GM19239 (cell line): ENCODE measurements at regions not wholly inside any gene's neighbourhood (a gene's known extent, or its start where the extent isn't known, plus 50 kb on each side); places are given as distances from the start of the nearest gene placed in this dataset.

Experiments
- DNase-seq: peaks from one replicate; pipeline ENCODE4 v3.0.0; 2011; ENCODE audit warnings: low spot score; ENCODE audit not compliant: insufficient read length
- FAIRE-seq: peaks from 2 replicates; lab custom pipeline; 2011; peaks lifted over from hg19 to GRCh38; lab: Jason Lieb, UNC

- FAIRE-seq: no peak
- no peak for DNase-seq
Measured at GRCh38 chr11:109552376-109552775, 130.4 kb downstream of the C11orf87 start.

DNA sequence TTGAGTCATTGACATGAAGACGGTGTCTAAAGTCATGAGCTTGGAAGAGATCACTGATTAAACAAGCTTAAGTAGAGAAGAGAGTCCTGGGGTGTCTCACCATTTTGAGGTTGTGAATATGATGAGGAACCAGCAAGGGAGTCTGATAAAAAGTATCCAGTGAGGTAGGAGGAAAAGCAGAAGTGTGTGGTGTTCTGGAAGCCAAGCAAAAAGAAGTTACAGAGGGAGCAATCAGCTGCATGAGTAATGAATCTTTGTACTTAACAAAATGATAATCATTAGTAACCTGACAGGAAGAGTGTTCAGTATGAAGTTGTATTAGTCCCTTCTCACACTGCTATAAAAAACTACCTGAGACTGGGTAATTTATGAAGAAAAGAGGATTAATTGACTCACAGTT lies 131.3 kb downstream of the C11orf87 start:
- DNase-seq (no peak), FAIRE-seq (no peak)

GRCh38 chr11:109554951-109555350 lies 133.0 kb downstream of the C11orf87 start:
- FAIRE-seq: no peak

GRCh38 chr11:109564241-109564640 lies 142.3 kb downstream of the C11orf87 start:
- FAIRE-seq (no peak), DNase-seq (no peak)

More at GRCh38 chr11:109554951-109555350, 133.0 kb downstream of the C11orf87 start:
- no peak for DNase-seq

- FAIRE-seq: no peak
- no peak for DNase-seq
Measured at GRCh38 chr11:109582470-109582869, 160.5 kb downstream of the C11orf87 start.

- FAIRE-seq: no peak
- DNase-seq: no peak
Measured at GRCh38 chr11:109584001-109584972, 162.3 kb downstream of the C11orf87 start.

DNA sequence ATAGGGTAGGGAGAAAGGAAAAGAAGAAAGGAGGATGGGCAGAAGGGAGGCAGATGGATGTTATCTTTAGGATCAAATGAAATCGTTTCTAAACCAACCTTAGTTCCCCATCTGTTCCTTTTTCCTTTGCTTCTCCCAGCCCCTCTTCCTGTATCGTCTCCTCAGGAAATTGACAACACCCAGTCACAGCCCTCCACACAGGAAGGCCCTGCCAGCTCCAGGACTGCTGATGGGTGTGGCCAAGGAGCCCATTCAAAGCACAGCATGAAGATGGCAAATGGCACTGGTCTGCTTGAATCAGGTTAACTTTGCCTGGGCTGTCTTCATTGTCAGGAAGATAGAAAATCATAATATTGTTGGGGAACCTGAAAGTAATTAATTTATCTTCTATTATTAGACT lies 164.8 kb downstream of the C11orf87 start:
- FAIRE-seq: no peak
- DNase-seq: no peak

- FAIRE-seq (no peak), DNase-seq (no peak)
Measured at GRCh38 chr11:109590782-109591181, 168.8 kb downstream of the C11orf87 start.

- DNase-seq (no peak), FAIRE-seq (no peak)
Measured at GRCh38 chr11:109597336-109597735, 175.3 kb downstream of the C11orf87 start.

- no peak for DNase-seq
Measured at GRCh38 chr11:109604481-109605400, 182.8 kb downstream of the C11orf87 start.

DNA sequence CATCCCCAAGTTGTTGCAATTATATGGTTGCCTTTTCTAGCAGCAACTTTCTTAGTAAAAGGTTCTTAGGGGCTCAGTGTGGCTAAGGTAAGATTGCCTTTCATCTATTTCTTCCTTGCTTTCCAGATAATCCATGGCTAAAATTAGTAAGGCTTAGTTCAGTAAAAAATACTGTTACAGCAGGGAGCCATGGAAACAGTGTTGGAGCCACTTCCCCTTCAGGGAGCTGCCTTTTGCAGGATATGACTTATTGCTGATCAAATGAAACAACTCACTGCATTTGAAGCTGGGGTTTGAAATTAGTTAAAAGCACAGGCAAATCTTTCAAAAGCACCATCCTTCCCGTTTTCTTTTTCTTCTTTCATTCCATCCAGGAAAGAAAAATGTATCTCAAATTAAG lies 184.3 kb downstream of the C11orf87 start:
- DNase-seq (no peak), FAIRE-seq (no peak)

More at GRCh38 chr11:109604481-109605400, 182.8 kb downstream of the C11orf87 start:
- no peak for FAIRE-seq

- FAIRE-seq (no peak), DNase-seq (no peak)
Measured at GRCh38 chr11:109609454-109610185, 187.6 kb downstream of the C11orf87 start.

- FAIRE-seq: no peak
- no peak for DNase-seq
Measured at GRCh38 chr11:109612496-109612895, 190.5 kb downstream of the C11orf87 start.

DNA sequence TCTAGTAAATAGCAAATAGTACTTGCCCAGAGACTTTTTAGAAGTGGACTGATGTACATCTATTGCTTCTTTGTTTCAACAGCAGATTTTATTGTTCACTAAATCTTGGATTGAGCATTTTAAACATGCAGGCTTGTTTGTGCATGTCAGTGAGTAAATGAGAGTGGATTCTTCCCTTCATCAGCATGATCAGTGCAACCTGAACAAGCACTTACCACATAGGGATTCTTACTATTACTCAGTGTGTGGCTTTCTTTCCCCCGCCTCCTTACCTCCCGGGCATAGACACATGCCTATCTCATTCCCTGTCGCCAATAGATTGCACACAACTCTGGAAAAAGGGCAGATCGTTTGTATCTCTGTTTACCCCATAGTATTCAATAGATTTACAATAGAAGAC lies 197.5 kb downstream of the C11orf87 start:
- DNase-seq (no peak), FAIRE-seq (no peak)

GRCh38 chr11:109629734-109630133 lies 207.7 kb downstream of the C11orf87 start:
- DNase-seq (no peak), FAIRE-seq (no peak)

- DNase-seq: no peak
Measured at GRCh38 chr11:109641549-109641948, 219.6 kb downstream of the C11orf87 start.

GRCh38 chr11:109644152-109644551 lies 222.2 kb downstream of the C11orf87 start:
- DNase-seq (no peak), FAIRE-seq (no peak)

More at GRCh38 chr11:109641549-109641948, 219.6 kb downstream of the C11orf87 start:
- no peak for FAIRE-seq

DNA sequence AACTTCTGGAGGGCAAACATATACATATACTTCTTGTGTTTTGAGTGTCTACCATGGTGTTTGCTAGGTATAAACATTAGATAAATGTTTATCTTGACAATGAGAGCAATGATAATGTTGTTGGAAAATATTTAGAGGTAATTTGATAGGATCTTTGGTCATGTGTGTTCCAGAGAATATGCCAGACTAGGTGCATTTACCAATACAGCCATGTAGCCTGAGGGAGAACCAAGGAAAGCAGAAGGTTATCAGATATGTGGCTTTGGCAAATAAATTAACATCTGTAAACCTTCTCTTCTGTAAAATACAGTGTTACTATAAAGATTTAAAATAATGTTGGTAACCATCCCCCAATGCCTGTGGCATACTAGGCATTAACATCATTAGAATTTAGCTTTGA lies 226.8 kb downstream of the C11orf87 start:
- FAIRE-seq (no peak), DNase-seq (no peak)

DNA sequence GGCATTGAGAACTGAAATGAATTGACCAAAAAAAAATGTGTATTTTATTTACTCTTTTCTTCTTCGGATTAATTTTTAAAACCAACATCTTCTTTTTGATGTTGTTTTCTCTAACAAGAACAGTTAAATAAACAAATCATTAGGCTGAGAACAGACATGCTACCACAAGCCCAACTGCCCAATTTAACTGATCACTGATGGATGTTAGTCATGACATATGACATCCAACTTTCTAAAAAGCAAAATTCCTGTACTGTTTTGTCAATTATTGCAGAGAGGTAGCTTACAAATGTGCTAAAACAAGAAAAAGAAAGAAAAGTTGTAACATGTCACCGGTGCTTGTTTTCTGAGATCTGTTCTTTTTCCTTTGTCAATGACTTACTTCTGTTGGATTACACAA lies 232.1 kb downstream of the C11orf87 start:
- FAIRE-seq (no peak), DNase-seq (no peak)

GRCh38 chr11:109658190-109658589 lies 236.2 kb downstream of the C11orf87 start:
- no peak for DNase-seq
- no peak for FAIRE-seq
